ENCODE measurements at regions not wholly inside any gene's neighbourhood (a gene's known extent, or its start where the extent isn't known, plus 50 kb on each side); places are given as distances from the start of the nearest gene placed in this dataset.

DNA sequence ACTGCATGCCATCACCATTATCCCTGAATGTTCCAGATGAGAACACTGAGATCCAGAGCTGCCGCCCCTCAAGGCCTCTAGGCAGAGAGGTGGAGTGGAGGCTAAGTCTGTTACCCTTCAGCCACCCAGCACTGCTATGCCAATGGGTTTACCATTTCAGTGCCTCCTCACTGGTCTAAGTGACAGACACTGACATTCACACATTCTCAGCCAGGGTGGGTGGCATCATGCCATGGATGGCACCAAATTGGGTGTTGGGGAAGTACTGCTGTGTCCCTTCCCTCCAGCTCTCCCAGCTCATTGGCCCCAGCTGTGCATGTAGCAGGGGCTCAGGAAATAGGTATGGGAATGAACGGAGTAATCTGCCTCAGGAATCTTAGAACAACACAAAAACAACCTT, 96.8 kb upstream of the PLET1 start:
- no peak for DNase-seq

- DNase-seq, result no peak
These were observed 100.7 kb upstream of the PLET1 start for GRCh38 chr11:112361396-112361795.

DNA sequence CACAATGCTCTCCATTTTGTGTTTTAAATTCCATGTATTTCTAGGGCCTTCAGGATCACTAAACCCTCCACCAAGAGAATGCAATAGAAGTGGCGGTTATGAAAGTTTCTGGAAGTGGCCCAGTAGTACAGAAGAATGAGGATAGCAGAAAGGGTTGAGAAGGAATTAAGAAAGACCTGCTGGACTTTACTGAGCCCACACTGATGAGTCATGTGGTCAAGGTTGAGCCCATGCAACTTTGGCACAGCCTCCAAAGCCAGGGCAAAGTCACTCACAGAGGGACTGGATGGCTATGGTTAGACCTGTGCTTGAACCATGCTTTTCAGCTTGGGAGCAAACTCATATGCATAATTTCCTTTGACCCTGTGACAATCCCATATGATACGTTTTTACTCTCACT, 102.9 kb upstream of the PLET1 start:
- no peak for DNase-seq

GRCh38 chr11:112364962-112365481, 104.4 kb upstream of the PLET1 start:
- no peak for DNase-seq

DNA sequence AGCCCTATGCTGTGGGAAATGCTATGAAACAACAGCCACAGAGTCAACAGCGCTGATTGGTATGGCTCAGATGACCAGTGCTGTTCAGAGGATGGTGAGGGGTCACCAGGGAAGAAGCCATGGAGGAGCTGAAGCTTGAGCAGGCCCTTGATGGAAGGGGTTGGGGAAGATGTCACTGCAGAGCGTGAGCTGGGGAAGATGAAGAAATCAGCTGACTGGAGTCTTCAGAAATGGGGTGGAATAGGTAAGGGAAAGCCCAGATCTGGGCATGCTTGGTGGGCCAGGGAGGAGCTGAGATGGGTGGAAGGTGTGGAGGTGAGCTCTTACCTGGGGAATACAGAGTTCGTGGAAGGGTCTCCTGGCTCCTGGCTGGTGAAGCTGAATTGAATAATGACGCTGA, 105.4 kb upstream of the PLET1 start:
- no peak for DNase-seq

DNA sequence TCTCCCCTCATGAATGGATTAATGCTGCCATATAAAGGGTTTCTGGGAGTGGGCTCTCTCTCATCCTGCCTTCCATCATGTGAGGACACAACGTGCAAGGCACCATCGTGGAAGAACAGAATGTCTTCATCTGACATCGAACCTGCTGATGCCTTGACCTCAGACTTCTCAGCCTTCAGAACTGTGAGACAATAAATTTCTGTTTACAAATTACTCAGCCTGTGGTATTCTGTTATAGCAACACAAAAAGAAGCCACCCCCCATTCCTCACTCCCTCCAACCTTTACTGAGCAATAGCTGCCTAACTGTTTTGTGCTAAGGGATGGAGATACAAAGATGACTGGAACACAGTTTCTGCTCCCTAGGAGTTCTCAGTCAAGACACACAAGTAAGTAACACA, 106.1 kb upstream of the PLET1 start:
- DNase-seq, result no peak

GRCh38 chr11:112367461-112367860, 106.8 kb upstream of the PLET1 start:
- DNase-seq, result no peak

DNA sequence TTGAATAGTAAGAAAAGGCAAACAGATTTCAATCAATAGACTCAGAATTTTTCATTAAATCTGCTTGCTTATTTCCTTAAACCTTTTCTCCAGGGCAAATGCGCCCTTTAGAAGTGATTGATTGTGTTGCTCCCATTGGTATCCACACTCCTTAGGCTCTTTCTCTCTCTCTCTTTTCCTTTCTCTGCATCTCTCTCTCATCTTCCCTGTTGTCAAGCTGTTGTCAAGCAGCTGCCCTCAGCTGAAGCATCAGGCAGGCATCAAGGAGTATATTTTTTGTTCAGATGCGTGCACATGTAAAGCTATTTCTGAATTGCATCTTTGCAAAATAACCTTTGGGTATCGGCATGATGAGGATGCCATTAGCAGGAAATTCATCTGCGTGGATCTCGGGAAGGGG, 107.2 kb upstream of the PLET1 start:
- DNase-seq, result no peak

GRCh38 chr11:112368381-112368780, 107.7 kb upstream of the PLET1 start:
- no peak for DNase-seq

DNA sequence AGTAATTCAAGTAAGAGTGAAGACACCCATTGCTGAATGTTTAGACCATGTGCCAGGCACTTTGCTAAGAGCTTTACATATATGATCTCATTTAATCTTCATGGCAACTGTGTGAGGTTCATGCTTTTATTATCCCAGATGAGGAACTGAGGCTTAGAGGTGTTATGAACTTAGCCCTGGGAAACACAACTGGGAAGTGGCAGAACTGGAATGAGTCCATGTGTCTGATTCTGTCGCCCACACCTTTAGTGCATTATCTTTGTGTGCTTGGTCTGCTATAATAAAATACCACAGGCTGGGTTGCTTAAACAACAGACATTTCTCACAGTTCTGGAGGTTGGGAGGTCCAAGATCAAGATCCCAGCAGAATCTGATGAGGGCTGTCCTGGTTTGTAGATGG, 108.7 kb upstream of the PLET1 start:
- DNase-seq, result no peak

- no peak for DNase-seq
These were observed 109.3 kb upstream of the PLET1 start for GRCh38 chr11:112369916-112370315.

DNA sequence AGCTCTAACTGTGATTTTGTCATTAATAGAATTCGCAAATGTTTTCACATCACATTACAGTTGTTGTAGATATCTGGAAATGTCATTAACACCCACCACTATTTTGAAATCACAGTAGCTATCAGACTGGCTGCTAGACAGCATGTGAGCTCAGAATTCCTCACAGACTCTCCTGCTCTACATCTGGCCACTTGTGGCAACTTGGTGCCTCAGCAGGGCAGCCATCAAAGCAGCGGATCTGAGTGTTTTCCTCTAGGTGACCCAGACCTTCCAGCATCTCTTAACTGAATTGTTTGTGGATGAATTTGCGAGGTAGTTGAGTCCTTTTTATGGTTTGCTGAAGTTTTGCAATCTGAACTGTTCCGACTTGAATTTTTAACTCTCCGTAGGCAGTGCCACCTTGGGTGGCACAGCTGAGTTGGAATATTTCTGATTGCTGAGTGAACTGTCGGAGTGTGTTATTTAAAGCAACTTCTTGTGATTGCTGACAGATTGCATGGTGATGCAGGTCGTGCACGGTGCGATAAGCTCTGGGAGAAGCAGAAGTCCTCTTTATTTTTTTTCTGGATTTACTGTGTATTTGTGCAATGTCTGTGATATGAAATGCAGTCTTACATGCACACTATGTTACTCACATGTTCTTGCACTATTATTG, 114.0 kb upstream of the PLET1 start:
- DNase-seq, result no peak

GRCh38 chr11:112377946-112378345, 117.3 kb upstream of the PLET1 start:
- DNase-seq, result no peak

- no peak for DNase-seq
These were observed 119.8 kb upstream of the PLET1 start for GRCh38 chr11:112380464-112380863.

DNA sequence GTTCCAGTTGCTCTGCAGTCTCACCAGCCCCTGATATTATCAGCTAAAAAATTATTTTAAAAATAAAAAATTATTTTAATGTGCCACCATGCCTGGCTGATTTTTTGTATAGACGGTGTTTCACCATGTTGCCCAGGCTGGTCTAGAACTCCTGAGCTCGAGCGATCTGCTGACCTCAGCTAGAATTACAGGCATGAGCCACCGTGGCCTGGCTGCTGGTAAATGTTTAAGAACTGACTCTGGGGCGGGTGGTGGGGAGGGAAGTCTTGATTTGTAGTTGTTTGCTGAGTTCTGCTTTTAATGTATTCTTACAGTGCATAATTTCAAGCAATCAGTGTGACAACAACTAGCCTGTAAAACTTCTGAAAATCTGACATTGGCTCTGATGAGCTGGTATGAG, 120.9 kb upstream of the PLET1 start:
- no peak for DNase-seq

DNA sequence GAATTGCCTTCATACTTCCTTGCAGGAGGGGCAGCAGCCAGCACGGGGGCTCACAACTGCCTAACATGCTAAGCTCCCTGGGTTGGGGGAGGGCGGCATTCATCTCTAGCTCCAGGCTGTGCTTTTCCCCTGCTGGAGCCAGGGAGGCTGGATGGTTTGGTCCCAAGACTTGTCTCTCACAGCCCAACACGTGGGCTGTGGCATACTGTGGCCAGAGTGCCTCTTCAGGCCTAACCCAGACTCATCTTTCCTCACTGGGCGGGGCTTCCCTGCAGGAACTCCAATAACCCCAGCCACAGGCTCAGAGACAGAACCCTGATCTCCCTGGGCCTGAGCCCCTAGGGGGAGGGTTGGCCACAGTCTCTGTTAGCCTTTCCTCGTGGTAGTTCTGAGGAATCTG, 121.9 kb upstream of the PLET1 start:
- DNase-seq, result no peak

- no peak for DNase-seq
These were observed 127.8 kb upstream of the PLET1 start for GRCh38 chr11:112388496-112388895.

- no peak for DNase-seq
These were observed 130.4 kb upstream of the PLET1 start for GRCh38 chr11:112391086-112391485.

DNA sequence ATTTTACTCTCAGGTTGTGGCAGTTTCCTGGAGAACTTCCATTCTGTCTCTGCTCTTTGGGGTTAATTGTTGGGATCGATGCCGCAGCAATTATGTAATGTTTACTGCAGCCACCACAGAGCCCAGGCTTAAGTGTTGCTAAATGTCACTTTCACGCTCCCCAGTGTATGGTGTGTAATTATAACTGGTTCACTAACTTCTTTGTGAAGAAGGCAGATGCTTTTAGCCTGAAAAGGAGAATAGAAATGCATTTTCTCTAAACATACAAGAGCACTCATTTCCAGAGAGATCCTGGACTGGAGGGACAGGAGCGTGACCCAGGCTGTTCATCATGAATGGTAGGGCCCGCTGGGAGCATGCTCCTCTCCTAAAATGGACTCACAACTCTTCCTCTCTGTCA, 132.2 kb upstream of the PLET1 start:
- DNase-seq, result no peak

GRCh38 chr11:112394304-112394703, 133.6 kb upstream of the PLET1 start:
- DNase-seq, result no peak

GRCh38 chr11:112396076-112396475, 135.4 kb upstream of the PLET1 start:
- no peak for DNase-seq

GRCh38 chr11:112398798-112399478, 138.3 kb upstream of the PLET1 start:
- DNase-seq, result no peak

- DNase-seq, result no peak
These were observed 139.9 kb upstream of the PLET1 start for GRCh38 chr11:112400476-112401014.

DNA sequence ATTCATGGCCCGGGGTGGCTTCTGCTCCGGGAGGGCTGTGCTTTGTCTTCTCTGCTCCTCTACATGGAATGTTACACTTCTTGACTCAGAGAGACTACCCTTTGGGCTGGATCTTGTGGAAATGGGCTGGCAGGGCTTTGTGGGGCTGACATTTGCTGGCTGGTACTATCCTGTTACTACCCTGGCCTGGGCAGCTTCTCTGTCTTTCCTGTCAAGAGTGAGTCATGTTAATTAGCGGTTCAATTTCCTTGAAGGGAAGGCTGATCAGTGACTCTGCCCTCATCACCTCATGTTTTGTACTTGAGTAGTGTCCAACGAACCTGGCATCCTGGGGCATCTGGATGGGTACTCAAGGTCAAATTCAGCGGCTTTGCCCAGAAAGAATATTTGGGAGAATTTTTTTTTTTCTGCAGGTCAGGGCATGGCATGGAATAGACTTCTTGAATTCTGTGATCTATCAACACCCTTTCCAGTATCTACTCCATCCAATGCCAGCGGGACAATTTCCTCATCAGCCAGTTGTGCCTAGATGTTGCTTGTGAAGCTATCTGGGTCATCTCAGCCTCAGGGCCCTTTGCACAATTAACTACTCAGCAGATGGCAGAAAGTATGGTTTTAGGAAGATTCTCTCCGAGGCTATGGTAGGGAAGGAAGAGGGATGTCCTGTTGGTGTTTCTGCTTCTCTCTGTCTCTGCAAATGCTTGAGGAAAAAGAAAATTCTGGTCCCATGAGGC, 140.5 kb upstream of the PLET1 start:
- DNase-seq, result no peak

Measured in suppressor macrophage treated with lipopolysaccharide for 4 hours (primary cell).